H1 (cell line): ENCODE measurements at regions not wholly inside any gene's neighbourhood (a gene's known extent, or its start where the extent isn't known, plus 50 kb on each side); places are given as distances from the start of the nearest gene placed in this dataset.

Source experiments
- CEBPB ChIP-seq: IDR thresholded peaks from 2 replicates; pipeline ENCODE4 v1.6.1; 2012; ENCODE audit warnings: low read depth, low read length
- EP300 ChIP-seq, 2 experiments: IDR thresholded peaks; 1 replicate in 1 of 2; 2 replicates in 1 of 2; pipeline ENCODE4 v1.6.1; 2011 to 2012; ENCODE audit warnings: low read depth in 2 of 2, low read length in 2 of 2, mild to moderate bottlenecking in 2 of 2, borderline replicate concordance in 1 of 2, inconsistent platforms in 1 of 2, moderate library complexity in 1 of 2
- EZH2 ChIP-seq: fragments of 200-600 bp; sonication (generic); IDR thresholded peaks from 2 replicates; pipeline ENCODE4 v1.7.1; 2012; ENCODE audit warnings: low read depth, mild to moderate bottlenecking, moderate library complexity, low read length, inconsistent platforms; ENCODE audit not compliant: severe bottlenecking
- GABPA ChIP-seq: IDR thresholded peaks from 2 replicates; pipeline ENCODE4 v1.6.1; 2011; ENCODE audit warnings: mild to moderate bottlenecking, low read length, moderate library complexity, borderline replicate concordance; ENCODE audit not compliant: insufficient read depth
- HDAC2 ChIP-seq, 2 experiments: fragments of 300-600 bp in 1 of 2; sonication (generic) in 1 of 2; IDR thresholded peaks; 2 replicates each; pipeline ENCODE4 v1.6.1; 2011 to 2012; ENCODE audit warnings: low read depth in 2 of 2, low read length in 2 of 2, mild to moderate bottlenecking in 2 of 2, moderate library complexity in 2 of 2, borderline replicate concordance in 1 of 2, inconsistent platforms in 1 of 2
- HDAC6 ChIP-seq: IDR thresholded peaks from one replicate; pipeline ENCODE4 v1.7.1; 2012; ENCODE audit warnings: low read depth, mild to moderate bottlenecking, inconsistent platforms, low read length, moderate library complexity
- JUN ChIP-seq: IDR thresholded peaks from 2 replicates; pipeline ENCODE4 v1.6.1; 2011; ENCODE audit warnings: low read depth, mild to moderate bottlenecking, improper control_type of control experiment, low read length
- JUND ChIP-seq: IDR thresholded peaks from 2 replicates; pipeline ENCODE4 v1.6.1; 2011; ENCODE audit warnings: mild to moderate bottlenecking, improper control_type of control experiment, low read length
- RAD21 ChIP-seq, 2 experiments: IDR thresholded peaks in 1 of 2; conservative IDR thresholded peaks in 1 of 2; 2 replicates each; pipeline ENCODE4 v1.6.1; 2011; ENCODE audit warnings: low read depth in 2 of 2, low read length in 2 of 2, improper control_type of control experiment in 1 of 2, inconsistent platforms in 1 of 2, mild to moderate bottlenecking in 1 of 2, moderate library complexity in 1 of 2
- SP1 ChIP-seq: IDR thresholded peaks from 2 replicates; pipeline ENCODE4 v1.6.1; 2011; ENCODE audit warnings: low read depth, low read length
- SP2 ChIP-seq: IDR thresholded peaks from 2 replicates; pipeline ENCODE4 v1.6.1; 2012; ENCODE audit warnings: mild to moderate bottlenecking, low read length, inconsistent platforms
- YY1 ChIP-seq: IDR thresholded peaks from 2 replicates; pipeline ENCODE4 v1.6.1; 2011; ENCODE audit warnings: low read depth, mild to moderate bottlenecking, low read length
- ZNF274 ChIP-seq: IDR thresholded peaks from 2 replicates; pipeline ENCODE4 v1.7.0; 2012; ENCODE audit warnings: low read length, borderline replicate concordance; ENCODE audit errors: extremely low read depth
- TF ChIP-seq, protein P1 (sequence below), 3 experiments: IDR thresholded peaks; 1 replicate in 2 of 3; 2 replicates in 1 of 3; pipeline versions ENCODE4 v1.5.1 to v1.6.1; 2011; ENCODE audit warnings: low read length in 3 of 3, mild to moderate bottlenecking in 3 of 3, inconsistent platforms in 2 of 3, low read depth in 1 of 3, moderate library complexity in 1 of 3; ENCODE audit not compliant: insufficient read depth in 1 of 3; ENCODE audit errors: control extremely low read depth in 1 of 3

DNA sequence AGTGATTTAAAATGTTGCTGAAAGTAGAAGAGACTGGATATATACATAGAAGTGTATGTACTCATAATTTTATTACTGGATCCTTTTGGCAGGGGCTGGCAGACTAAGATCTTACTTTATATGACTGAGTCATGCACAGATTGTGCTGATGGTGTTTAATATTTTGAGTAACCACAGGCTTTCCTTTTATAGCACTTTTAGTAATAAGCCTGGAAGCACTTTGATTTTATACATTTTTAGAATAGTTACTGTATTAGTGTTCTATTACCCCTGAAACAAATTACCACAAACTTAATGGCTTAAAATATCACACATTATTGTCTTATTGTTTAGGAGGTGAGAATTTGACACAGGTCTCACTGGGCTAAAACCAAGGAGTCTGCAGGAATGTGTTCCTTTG lies 113.4 kb upstream of the CDH8 start:
- no peak for TF ChIP-seq SP1
- no peak for TF ChIP-seq CEBPB
- TF ChIP-seq JUND: no peak
- no peak for TF ChIP-seq EZH2
- TF ChIP-seq, protein P1, sequence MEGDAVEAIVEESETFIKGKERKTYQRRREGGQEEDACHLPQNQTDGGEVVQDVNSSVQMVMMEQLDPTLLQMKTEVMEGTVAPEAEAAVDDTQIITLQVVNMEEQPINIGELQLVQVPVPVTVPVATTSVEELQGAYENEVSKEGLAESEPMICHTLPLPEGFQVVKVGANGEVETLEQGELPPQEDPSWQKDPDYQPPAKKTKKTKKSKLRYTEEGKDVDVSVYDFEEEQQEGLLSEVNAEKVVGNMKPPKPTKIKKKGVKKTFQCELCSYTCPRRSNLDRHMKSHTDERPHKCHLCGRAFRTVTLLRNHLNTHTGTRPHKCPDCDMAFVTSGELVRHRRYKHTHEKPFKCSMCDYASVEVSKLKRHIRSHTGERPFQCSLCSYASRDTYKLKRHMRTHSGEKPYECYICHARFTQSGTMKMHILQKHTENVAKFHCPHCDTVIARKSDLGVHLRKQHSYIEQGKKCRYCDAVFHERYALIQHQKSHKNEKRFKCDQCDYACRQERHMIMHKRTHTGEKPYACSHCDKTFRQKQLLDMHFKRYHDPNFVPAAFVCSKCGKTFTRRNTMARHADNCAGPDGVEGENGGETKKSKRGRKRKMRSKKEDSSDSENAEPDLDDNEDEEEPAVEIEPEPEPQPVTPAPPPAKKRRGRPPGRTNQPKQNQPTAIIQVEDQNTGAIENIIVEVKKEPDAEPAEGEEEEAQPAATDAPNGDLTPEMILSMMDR (IDR thresholded peaks at IDR 0.05; ENCODE audit: control extremely low read depth in 1 of 3, insufficient read depth in 1 of 3, low read depth in 1 of 3, low read length in 3 of 3): no peak
- TF ChIP-seq YY1: no peak
- TF ChIP-seq HDAC2 (IDR thresholded peaks at IDR 0.05; ENCODE audit: borderline replicate concordance in 1 of 2, low read depth in 2 of 2, low read length in 2 of 2): no peak
- TF ChIP-seq ZNF274: no peak
- TF ChIP-seq RAD21 (IDR thresholded peaks at IDR 0.05 in 1 of 2, conservative IDR thresholded peaks at IDR 0.05 in 1 of 2; ENCODE audit: low read depth in 2 of 2, low read length in 2 of 2): no peak
- no peak for TF ChIP-seq GABPA
- no peak for TF ChIP-seq HDAC6
- TF ChIP-seq EP300 (IDR thresholded peaks at IDR 0.05; ENCODE audit: borderline replicate concordance in 1 of 2, low read depth in 2 of 2, low read length in 2 of 2): no peak
- TF ChIP-seq SP2: no peak
- no peak for TF ChIP-seq JUN
